ENCODE measurements at regions not wholly inside any gene's neighbourhood (a gene's known extent, or its start where the extent isn't known, plus 50 kb on each side); places are given as distances from the start of the nearest gene placed in this dataset.

DNA sequence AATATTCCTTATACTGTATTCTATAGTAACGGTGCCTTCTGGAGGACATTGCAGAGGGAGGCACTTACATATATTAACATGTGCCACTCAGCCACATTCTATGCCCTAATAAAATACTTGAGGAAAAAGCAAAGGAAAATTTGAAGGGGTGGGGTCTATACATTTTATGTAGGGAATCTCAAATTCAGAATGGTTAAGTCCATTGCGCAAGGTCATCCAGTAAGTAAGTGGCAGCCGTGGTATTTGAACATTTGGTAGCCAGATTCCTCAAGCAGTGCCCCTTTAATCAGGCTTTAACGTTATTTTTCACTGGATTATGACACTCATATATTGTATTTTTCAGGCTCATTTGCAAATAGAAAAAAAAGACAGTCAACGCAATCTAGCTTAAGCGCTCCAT is 738.3 kb downstream of the DOK5 start:
- TF ChIP-seq ZNF331 (CRISPR knock-in tag; IDR thresholded peaks at IDR 0.05; ENCODE audit: low read depth) (no peak), POLR2AphosphoS5 (IDR thresholded peaks at IDR 0.05; ENCODE audit: low read depth) (no peak)

Data from GM23338 (cell line).